Breast epithelium (tissue), 3 donors: ENCODE measurements at regions not wholly inside any gene's neighbourhood (a gene's known extent, or its start where the extent isn't known, plus 50 kb on each side); places are given as distances from the start of the nearest gene placed in this dataset.

ENCODE experiments used
- POLR2A ChIP-seq: fragments of 450-650 bp; IDR thresholded peaks from one replicate; pipeline ENCODE4 v1.6.1; 2016; ENCODE audit warnings: antibody characterized with exemption, mild to moderate bottlenecking, moderate library complexity
- TF ChIP-seq, protein P1 (sequence below), 3 donors: fragments of 450-650 bp; IDR thresholded peaks; one replicate each; pipeline ENCODE4 v1.5.1; 2016 to 2017; ENCODE audit warnings: antibody characterized with exemption in 3 of 3, mild to moderate bottlenecking in 3 of 3, moderate library complexity in 3 of 3

DNA sequence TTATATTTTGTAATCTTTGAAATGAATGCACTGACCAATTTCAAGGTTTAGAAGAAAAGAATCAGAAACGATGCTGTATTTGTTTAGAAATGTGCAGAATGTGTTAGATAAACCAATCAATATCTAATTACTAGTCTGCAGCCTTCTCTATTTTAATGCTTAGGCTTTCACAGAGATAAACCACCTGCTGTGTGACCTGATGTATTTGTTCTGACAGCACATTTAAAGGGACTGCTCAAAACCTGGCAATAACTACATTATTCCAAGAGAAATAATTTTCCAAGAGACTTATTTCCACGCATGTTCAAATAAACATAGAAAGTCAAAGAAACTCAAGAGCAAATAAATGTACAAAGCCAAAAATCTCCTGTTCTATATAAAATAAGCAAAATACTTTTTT is 641.6 kb upstream of the PCDH20 start:
- TF ChIP-seq POLR2A: no peak
- TF ChIP-seq, protein P1, sequence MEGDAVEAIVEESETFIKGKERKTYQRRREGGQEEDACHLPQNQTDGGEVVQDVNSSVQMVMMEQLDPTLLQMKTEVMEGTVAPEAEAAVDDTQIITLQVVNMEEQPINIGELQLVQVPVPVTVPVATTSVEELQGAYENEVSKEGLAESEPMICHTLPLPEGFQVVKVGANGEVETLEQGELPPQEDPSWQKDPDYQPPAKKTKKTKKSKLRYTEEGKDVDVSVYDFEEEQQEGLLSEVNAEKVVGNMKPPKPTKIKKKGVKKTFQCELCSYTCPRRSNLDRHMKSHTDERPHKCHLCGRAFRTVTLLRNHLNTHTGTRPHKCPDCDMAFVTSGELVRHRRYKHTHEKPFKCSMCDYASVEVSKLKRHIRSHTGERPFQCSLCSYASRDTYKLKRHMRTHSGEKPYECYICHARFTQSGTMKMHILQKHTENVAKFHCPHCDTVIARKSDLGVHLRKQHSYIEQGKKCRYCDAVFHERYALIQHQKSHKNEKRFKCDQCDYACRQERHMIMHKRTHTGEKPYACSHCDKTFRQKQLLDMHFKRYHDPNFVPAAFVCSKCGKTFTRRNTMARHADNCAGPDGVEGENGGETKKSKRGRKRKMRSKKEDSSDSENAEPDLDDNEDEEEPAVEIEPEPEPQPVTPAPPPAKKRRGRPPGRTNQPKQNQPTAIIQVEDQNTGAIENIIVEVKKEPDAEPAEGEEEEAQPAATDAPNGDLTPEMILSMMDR (IDR thresholded peaks at IDR 0.05): no peak
